ENCODE measurements at regions not wholly inside any gene's neighbourhood (a gene's known extent, or its start where the extent isn't known, plus 50 kb on each side); places are given as distances from the start of the nearest gene placed in this dataset.

GRCh38 chr2:242064364-242065250 is 195.1 kb downstream of the RTP5 start:
- TF ChIP-seq, protein P1, sequence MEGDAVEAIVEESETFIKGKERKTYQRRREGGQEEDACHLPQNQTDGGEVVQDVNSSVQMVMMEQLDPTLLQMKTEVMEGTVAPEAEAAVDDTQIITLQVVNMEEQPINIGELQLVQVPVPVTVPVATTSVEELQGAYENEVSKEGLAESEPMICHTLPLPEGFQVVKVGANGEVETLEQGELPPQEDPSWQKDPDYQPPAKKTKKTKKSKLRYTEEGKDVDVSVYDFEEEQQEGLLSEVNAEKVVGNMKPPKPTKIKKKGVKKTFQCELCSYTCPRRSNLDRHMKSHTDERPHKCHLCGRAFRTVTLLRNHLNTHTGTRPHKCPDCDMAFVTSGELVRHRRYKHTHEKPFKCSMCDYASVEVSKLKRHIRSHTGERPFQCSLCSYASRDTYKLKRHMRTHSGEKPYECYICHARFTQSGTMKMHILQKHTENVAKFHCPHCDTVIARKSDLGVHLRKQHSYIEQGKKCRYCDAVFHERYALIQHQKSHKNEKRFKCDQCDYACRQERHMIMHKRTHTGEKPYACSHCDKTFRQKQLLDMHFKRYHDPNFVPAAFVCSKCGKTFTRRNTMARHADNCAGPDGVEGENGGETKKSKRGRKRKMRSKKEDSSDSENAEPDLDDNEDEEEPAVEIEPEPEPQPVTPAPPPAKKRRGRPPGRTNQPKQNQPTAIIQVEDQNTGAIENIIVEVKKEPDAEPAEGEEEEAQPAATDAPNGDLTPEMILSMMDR (IDR thresholded peaks at IDR 0.05): no peak
- TF ChIP-seq EP300 (IDR thresholded peaks at IDR 0.05) (no peak), POLR2A (IDR thresholded peaks at IDR 0.05) (no peak)
